Activated CD4-positive, alpha-beta T cell treated with anti-CD3 and anti-CD28 coated beads for 36 hours (primary cell): ENCODE measurements at regions not wholly inside any gene's neighbourhood (a gene's known extent, or its start where the extent isn't known, plus 50 kb on each side); places are given as distances from the start of the nearest gene placed in this dataset.

ENCODE experiments used
- ATAC-seq: fragments of 200-7000 bp; cut with Tn5 transposase; one replicate; pipeline ENCODE4 v1.10.0; 2021; ENCODE audit warnings: mild to moderate bottlenecking, moderate library complexity
- CTCF ChIA-PET: fragments of 350-600 bp; sonication (Branson Sonifier 250); formaldehyde crosslinking; loops from one replicate; lab custom pipeline; 2021; ENCODE audit warnings: antibody characterized with exemption; lab: Charles Lee
- POLR2A ChIA-PET: fragments of 350-600 bp; sonication (Branson Sonifier 250); formaldehyde crosslinking; loops from one replicate; lab custom pipeline; 2021; ENCODE audit warnings: antibody characterized with exemption, inconsistent platforms; lab: Charles Lee
- DNase-seq: peaks from one replicate; pipeline ENCODE4 v3.0.0-alpha.2; 2020
- H3K27ac Mint-ChIP-seq: one replicate; pipeline ENCODE4 v1.8.0; 2021; ENCODE audit warnings: mixed read lengths
- H3K27me3 Mint-ChIP-seq: one replicate; pipeline ENCODE4 v1.8.0; 2021; ENCODE audit warnings: mixed read lengths
- H3K36me3 Mint-ChIP-seq: one replicate; pipeline ENCODE4 v1.8.0; 2021; ENCODE audit warnings: low read depth, mixed read lengths
- H3K4me1 Mint-ChIP-seq: one replicate; pipeline ENCODE4 v1.8.0; 2021; ENCODE audit warnings: mixed read lengths
- H3K4me3 Mint-ChIP-seq: one replicate; pipeline ENCODE4 v1.8.0; 2021; ENCODE audit warnings: mild to moderate bottlenecking, moderate library complexity, mixed read lengths
- H3K9me3 Mint-ChIP-seq: one replicate; pipeline ENCODE4 v1.8.0; 2021; ENCODE audit warnings: low read depth, mixed read lengths
- intact Hi-C, 2 experiments: fragments of 100-400 bp; cut with DNase I in 1 of 2; cut with micrococcal nuclease in 1 of 2; formaldehyde crosslinking; loops; one replicate each; pipeline versions ENCODE4 v1.14.2 to v1.15.1; 2022 to 2024; cut with DNase I, micrococcal nuclease

- no peaks in the 10 kb centered on the region for H3K36me3 Mint-ChIP-seq
- no peak for ATAC-seq
- intact Hi-C loops, result no loop called here
- DNase-seq, result no peak
- no peak overlapping the region for H3K27ac Mint-ChIP-seq
- ChIA-PET CTCF (interaction anchor here (1.1 kb wide), 1 partner anchor 15 kb away, joined by 4 read pairs; no protein-coding TSS in a partner anchor), POLR2A (no interaction called here)
- H3K4me3 Mint-ChIP-seq, result no peak overlapping the region
- H3K27me3 Mint-ChIP-seq, result peaks cover 8% of the 10 kb centered on the region
- no peaks in the 10 kb centered on the region for H3K4me1 Mint-ChIP-seq
- no peaks in the 10 kb centered on the region for H3K9me3 Mint-ChIP-seq
Measured at GRCh38 chr2:60659026-60659425, 97.0 kb upstream of the PAPOLG start.

GRCh38 chr2:60661073-60661738 lies 94.9 kb upstream of the PAPOLG start:
- ChIA-PET POLR2A (no interaction called here), CTCF (no interaction called here)
- intact Hi-C loops, result no loop called here
- Mint-ChIP-seq H3K27ac (no peak overlapping the region), H3K9me3 (no peaks in the 10 kb centered on the region), H3K27me3 (peaks cover 8% of the 10 kb centered on the region), H3K4me3 (no peak overlapping the region), H3K4me1 (no peaks in the 10 kb centered on the region), H3K36me3 (no peaks in the 10 kb centered on the region)
- DNase-seq (no peak), ATAC-seq (no peak)

GRCh38 chr2:60662781-60663180 lies 93.3 kb upstream of the PAPOLG start:
- DNase-seq, result no peak
- ChIA-PET CTCF (interaction anchor here (1.1 kb wide), 1 partner anchor 12 kb away, joined by 6 read pairs; no protein-coding TSS in a partner anchor), POLR2A (no interaction called here)
- peaks cover 8% of the 10 kb centered on the region for H3K27me3 Mint-ChIP-seq
- intact Hi-C loops, result no loop called here
- no peaks in the 10 kb centered on the region for H3K4me1 Mint-ChIP-seq
- H3K9me3 Mint-ChIP-seq, result no peaks in the 10 kb centered on the region
- no peak overlapping the region for H3K4me3 Mint-ChIP-seq
- no peaks in the 10 kb centered on the region for H3K36me3 Mint-ChIP-seq
- no peak overlapping the region for H3K27ac Mint-ChIP-seq
- no peak for ATAC-seq

- Mint-ChIP-seq H3K4me3 (no peak overlapping the region), H3K27ac (no peak overlapping the region), H3K4me1 (no peaks in the 10 kb centered on the region), H3K36me3 (no peaks in the 10 kb centered on the region), H3K27me3 (no peaks in the 10 kb centered on the region), H3K9me3 (no peaks in the 10 kb centered on the region)
- ATAC-seq (no peak), DNase-seq (no peak)
- CTCF ChIA-PET, result interaction anchor here (1.2 to 1.3 kb wide), 2 partner anchors 29 to 57 kb away, joined by 3 to 5 read pairs; no protein-coding TSS in a partner anchor
- intact Hi-C loops, result no loop called here
- POLR2A ChIA-PET, result no interaction called here
Measured at GRCh38 chr2:60671966-60672365, 84.1 kb upstream of the PAPOLG start.

- Mint-ChIP-seq H3K4me1 (no peaks in the 10 kb centered on the region), H3K27ac (no peak overlapping the region), H3K9me3 (no peaks in the 10 kb centered on the region), H3K36me3 (no peaks in the 10 kb centered on the region), H3K4me3 (no peak overlapping the region), H3K27me3 (peaks cover 2% of the 10 kb centered on the region)
- peak; percentile 99 for ATAC-seq
- ChIA-PET CTCF (interaction anchor here (0.6 to 2.7 kb wide), 35 partner anchors 10 to 438 kb away, joined by 3 to 22 read pairs (median 4); no protein-coding TSS in a partner anchor), POLR2A (no interaction called here)
- DNase-seq, result peak; percentile 92
- intact Hi-C loops, result no loop called here
Measured at GRCh38 chr2:60674524-60675165, 81.4 kb upstream of the PAPOLG start.

- Mint-ChIP-seq H3K9me3 (no peaks in the 10 kb centered on the region), H3K27me3 (peaks cover 4% of the 10 kb centered on the region), H3K27ac (no peak overlapping the region), H3K36me3 (no peaks in the 10 kb centered on the region), H3K4me1 (no peaks in the 10 kb centered on the region), H3K4me3 (no peak overlapping the region)
- CTCF ChIA-PET, result interaction anchor here (0.6 to 2.7 kb wide), 30 partner anchors 10 to 437 kb away, joined by 3 to 22 read pairs (median 4); no protein-coding TSS in a partner anchor
- no peak for ATAC-seq
- POLR2A ChIA-PET, result no interaction called here
- DNase-seq, result no peak
- intact Hi-C loops, result no loop called here
Measured at GRCh38 chr2:60675301-60675700, 80.8 kb upstream of the PAPOLG start.

GRCh38 chr2:60676706-60677330 lies 79.2 kb upstream of the PAPOLG start:
- H3K4me3 Mint-ChIP-seq, result no peak overlapping the region
- no peak overlapping the region for H3K27ac Mint-ChIP-seq
- no peaks in the 10 kb centered on the region for H3K36me3 Mint-ChIP-seq
- no peaks in the 10 kb centered on the region for H3K4me1 Mint-ChIP-seq
- H3K27me3 Mint-ChIP-seq, result peaks cover 4% of the 10 kb centered on the region
- H3K9me3 Mint-ChIP-seq, result no peaks in the 10 kb centered on the region
- CTCF ChIA-PET, result interaction anchor here (0.7 to 1.3 kb wide), 3 partner anchors 10 to 34 kb away, joined by 3 to 4 read pairs (median 3); no protein-coding TSS in a partner anchor
- POLR2A ChIA-PET, result no interaction called here
- ATAC-seq (no peak), DNase-seq (no peak)
- intact Hi-C loops, result no loop called here

- ATAC-seq (no peak), DNase-seq (no peak)
- ChIA-PET CTCF (interaction anchor here (1.0 to 1.3 kb wide), 3 partner anchors 19 to 34 kb away, joined by 3 read pairs; no protein-coding TSS in a partner anchor), POLR2A (no interaction called here)
- Mint-ChIP-seq H3K27ac (no peak overlapping the region), H3K9me3 (no peaks in the 10 kb centered on the region), H3K36me3 (no peaks in the 10 kb centered on the region), H3K4me1 (no peaks in the 10 kb centered on the region), H3K27me3 (peaks cover 4% of the 10 kb centered on the region), H3K4me3 (no peak overlapping the region)
- intact Hi-C loops, result no loop called here
Measured at GRCh38 chr2:60677356-60677755, 78.7 kb upstream of the PAPOLG start.

- Mint-ChIP-seq H3K4me1 (no peaks in the 10 kb centered on the region), H3K9me3 (no peaks in the 10 kb centered on the region), H3K27ac (no peak overlapping the region), H3K27me3 (peaks cover 4% of the 10 kb centered on the region), H3K36me3 (no peaks in the 10 kb centered on the region), H3K4me3 (no peak overlapping the region)
- CTCF ChIA-PET, result no interaction called here
- DNase-seq (no peak), ATAC-seq (no peak)
- intact Hi-C loops, result no loop called here
- POLR2A ChIA-PET, result no interaction called here
Measured at GRCh38 chr2:60678551-60678950, 77.5 kb upstream of the PAPOLG start.

GRCh38 chr2:60679036-60679780 lies 76.9 kb upstream of the PAPOLG start:
- H3K4me3 Mint-ChIP-seq, result no peak overlapping the region
- intact Hi-C loops, result no loop called here
- no peak for ATAC-seq
- CTCF ChIA-PET, result interaction anchor here (1.2 kb wide), 1 partner anchor 38 kb away, joined by 3 read pairs; no protein-coding TSS in a partner anchor
- H3K36me3 Mint-ChIP-seq, result no peaks in the 10 kb centered on the region
- POLR2A ChIA-PET, result no interaction called here
- no peaks in the 10 kb centered on the region for H3K9me3 Mint-ChIP-seq
- H3K27ac Mint-ChIP-seq, result no peak overlapping the region
- peaks cover 4% of the 10 kb centered on the region for H3K27me3 Mint-ChIP-seq
- no peaks in the 10 kb centered on the region for H3K4me1 Mint-ChIP-seq
- no peak for DNase-seq

- Mint-ChIP-seq H3K27ac (no peak overlapping the region), H3K36me3 (no peaks in the 10 kb centered on the region), H3K4me3 (no peak overlapping the region), H3K9me3 (no peaks in the 10 kb centered on the region), H3K27me3 (no peaks in the 10 kb centered on the region), H3K4me1 (no peaks in the 10 kb centered on the region)
- POLR2A ChIA-PET, result no interaction called here
- intact Hi-C loops, result no loop called here
- ATAC-seq (no peak), DNase-seq (no peak)
- CTCF ChIA-PET, result interaction anchor here (0.6 to 6.3 kb wide), 3 partner anchors 17 to 50 kb away, joined by 3 to 22 read pairs (median 4); no protein-coding TSS in a partner anchor
Measured at GRCh38 chr2:60693551-60693950, 62.5 kb upstream of the PAPOLG start.
